ENCODE measurements at regions not wholly inside any gene's neighbourhood (a gene's known extent, or its start where the extent isn't known, plus 50 kb on each side); places are given as distances from the start of the nearest gene placed in this dataset.
"Not testable (repeated sequence)": the region's sequence is repeated elsewhere in the genome, so short reads cannot be mapped to it uniquely, and the experiment has no call there.

DNA sequence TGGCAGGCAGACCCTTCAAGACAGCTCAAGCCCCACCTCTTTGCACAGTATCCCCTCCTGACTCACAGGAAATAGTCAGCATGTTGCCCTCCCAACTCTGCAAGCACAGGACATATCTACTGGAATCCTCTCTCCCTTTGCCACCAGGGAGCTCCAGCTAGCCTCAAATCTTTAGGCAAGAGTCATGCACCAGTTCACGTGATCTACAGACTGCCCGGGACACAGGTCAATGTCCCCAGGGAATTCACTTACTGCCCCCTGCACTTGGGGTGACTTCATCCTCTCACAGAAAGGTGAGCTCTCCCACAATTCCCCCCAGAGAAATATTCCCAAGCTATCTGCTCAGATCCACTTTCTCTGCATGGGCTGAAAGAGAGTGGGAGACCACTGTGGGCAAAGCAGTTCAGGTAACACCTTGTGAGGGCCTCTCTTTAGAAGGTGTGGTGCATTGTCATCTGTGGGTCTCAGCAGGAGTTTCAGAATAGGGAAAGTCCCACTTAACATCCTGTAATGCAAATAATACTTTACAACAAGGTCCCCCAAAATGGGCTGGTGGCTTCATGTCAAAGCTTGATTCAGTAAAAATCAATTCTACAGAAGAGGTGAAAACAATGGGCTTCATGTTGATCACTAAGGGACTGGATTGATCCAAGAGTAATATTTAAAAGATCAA lies 129.9 kb downstream of the NOC3L start:
- no peak for DNase-seq

DNA sequence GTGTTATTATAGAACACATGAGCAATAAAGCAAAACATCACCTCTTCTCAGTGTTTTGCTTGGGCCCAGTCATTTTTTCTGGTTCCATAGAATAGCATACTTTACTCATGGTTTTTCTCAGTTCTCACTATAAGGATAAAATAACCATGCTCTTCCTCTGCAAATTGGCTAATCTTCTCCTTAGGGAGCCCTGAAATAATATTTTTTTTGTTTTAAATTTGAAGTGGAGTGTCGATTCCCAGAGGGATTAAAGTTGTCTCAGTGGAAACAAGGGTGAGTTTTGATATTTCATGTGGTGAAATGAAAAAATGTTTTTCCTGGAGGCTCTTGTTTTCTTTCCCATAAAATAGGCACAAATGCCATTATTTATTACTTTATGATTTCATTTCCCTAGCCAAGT lies 127.3 kb downstream of the NOC3L start:
- DNase-seq, result no peak

GRCh38 chr10:94238006-94238617 lies 124.6 kb downstream of the NOC3L start:
- DNase-seq, result no peak

DNA sequence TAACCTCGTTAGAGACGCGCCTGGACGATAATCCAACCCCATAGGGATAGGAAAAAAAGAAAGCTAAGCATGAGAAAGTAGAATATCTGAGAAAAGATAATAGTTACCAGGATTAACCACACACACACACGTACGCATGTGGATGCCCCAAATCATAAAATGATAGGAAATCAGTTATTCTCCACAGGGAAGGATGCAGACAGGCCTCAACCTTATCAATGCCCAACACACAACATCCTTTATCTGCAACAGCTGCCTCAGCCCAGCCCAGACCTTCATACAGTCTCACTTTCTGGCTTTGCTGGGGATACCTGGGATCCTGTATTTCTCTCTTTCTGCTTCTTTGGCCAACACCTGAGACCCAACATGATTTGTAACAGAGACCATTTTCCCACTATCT lies 123.0 kb downstream of the NOC3L start:
- DNase-seq, result no peak

GRCh38 chr10:94240491-94240890 lies 122.2 kb downstream of the NOC3L start:
- DNase-seq, result no peak

DNA sequence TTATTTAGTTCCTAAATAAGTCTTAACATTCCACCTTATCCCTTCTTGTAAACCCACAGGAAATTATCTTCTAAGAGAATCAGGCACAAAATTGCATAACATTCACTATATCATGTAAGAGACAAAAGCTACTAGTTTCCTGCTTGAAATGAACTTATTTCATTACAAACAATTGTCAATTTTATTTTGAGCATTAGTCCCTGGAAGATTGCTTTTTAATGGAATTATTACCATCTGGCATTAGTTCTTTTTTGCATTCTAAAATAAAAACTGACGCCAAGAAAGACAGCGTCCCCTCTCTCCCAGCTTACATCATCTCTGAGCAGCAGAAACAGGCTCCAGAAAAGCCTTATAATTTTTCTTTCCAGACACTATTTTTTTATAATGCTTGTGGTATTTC lies 121.8 kb downstream of the NOC3L start:
- DNase-seq, result no peak

DNA sequence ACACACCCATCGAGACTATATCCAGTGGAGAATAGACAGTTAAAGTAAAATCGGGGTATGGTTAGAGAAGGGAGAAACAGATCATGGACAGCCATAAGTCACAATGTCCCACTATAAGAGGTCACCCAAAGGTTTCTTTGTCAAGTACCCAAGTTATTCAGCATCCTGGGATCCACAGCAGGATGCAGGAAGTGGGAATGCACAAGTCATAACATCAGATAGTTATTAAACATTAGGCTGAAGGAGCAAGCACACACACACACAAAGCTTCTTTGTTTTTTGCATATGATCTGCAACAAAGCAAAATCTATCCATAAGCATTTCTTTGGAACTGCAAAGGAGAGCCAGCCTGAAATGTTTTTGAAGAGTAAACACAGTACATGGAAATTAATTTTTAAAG lies 111.6 kb downstream of the NOC3L start:
- DNase-seq, result no peak

DNA sequence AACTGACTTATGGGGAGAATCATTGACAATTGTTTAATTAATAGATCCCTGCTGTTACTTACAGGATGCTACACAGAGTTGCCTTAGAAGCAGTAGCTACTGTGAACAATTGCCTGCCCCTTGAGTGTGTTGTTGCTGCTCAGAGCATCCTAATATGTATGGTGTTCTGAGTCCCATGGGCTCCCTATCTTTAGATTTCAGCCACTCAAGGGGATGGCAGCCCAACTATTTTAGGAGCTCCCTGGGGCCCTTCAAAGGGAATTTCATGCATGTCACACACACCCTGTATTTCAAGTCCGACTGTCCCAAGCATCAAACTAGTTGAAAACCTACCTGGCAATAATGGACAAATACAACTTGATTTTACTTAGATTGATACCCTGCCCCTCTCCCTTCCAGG lies 111.2 kb downstream of the NOC3L start:
- DNase-seq, result no peak

- DNase-seq, result not testable (repeated sequence)
These were observed 105.3 kb downstream of the NOC3L start for GRCh38 chr10:94257407-94257806.

DNA sequence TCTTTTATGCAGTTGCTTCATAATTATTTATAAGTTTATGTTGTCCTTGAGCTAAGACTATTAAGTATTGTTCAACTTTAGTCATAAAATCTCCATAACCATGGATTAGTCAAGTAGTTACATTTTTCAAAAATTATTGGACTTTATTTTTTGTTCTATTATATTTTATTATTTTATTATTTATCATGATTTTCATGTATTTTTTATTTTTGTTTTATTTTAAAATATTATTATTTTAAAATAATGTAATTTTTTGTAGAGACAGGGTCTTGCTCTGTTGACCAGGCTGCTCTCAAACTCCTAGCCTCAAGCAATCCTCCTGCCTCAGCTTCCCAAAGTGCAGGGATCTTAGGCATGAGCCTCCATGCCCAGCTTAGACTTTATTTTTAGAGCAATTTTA lies 102.3 kb downstream of the NOC3L start:
- no peak for DNase-seq

DNA sequence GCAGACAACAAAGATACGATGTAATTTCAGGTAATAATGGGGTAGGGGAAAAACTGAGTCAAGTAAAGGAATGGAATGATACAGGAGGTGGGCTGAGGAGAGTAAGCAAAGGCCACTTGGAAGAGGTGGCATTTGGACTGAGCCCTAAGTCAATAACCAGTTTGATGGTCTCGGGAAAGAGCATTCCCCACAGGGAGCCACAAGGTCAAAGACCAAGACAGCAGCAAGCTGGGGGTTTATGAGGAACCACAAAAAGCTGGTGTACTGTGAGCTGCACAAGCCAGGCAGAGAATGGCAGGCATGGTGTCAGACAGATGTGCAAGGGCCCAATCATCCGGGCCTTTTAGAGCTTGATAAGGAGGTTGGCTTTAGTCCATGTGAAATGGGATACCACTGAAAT lies 98.7 kb downstream of the NOC3L start:
- no peak for DNase-seq

GRCh38 chr10:94266091-94266490 lies 96.6 kb downstream of the NOC3L start:
- no peak for DNase-seq

DNA sequence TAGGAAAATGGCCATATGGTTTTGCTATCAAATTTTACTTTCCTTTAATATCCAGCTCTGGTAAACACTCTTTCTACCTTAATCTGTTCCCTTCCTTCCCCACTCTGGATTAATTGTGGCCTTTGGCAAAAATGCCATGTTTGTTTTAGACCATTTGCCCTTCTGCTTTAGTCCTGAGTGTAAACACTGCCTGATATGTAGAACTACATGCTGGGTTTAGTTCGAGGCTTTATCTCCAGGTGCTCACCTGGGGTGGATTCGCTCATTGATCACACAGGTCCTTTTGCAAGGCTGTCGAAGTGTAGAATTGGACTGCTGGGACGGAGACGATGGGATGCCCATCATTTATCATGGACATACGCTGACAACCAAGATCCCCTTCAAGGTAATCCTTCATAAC lies 94.1 kb downstream of the NOC3L start:
- DNase-seq, result no peak

- DNase-seq, result no peak
These were observed 88.5 kb downstream of the NOC3L start for GRCh38 chr10:94274142-94274787.

DNA sequence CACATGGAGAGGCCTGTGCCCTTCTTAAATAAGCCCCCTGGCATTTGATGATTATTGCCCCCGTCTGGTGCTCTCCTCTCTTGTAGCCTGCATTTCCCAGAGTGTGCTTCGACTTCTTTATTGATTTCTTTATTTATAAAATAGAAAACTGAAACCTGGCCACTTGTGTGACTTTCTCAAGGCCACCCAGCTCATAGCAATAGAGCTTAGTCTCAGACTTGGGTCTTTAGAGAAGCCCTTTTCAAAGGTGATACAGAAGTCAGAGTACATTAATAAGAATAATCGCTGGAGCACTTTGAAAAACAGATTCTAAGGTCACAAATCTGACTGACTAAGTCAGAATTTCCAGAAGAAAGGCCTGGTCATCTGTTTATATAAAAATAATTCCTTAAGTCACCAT lies 86.6 kb downstream of the NOC3L start:
- no peak for DNase-seq

DNA sequence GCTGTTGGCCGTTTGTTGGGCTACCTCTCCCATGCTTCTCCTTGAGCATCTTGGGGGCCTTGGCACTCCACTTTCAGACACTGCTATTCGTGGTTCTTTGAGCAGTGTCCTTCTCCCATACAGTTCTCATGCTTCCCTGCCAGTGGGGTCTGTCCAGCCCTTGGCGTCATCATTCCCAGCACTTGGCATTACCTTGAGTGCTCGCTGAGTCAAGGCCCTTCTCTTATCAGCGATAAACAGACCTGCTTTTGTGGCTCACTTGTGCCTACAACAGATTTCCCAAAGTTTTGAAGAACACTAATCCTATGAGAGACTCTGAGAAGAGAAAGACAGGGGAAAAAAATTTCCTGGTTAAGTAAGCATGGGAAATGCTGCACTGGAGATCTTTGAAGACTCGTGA lies 85.3 kb downstream of the NOC3L start:
- no peak for DNase-seq

- peak; percentile 86 for DNase-seq
These were observed 82.7 kb downstream of the NOC3L start for GRCh38 chr10:94279835-94280709.

GRCh38 chr10:94281654-94282053 lies 81.1 kb downstream of the NOC3L start:
- DNase-seq, result no peak

GRCh38 chr10:94282369-94282768 lies 80.4 kb downstream of the NOC3L start:
- no peak for DNase-seq

Measured in activated CD8-positive, alpha-beta memory T cell treated with anti-CD3 and anti-CD28 coated beads, Interleukin-2, amount 50 U/mL, for 48 hours (primary cell).